Thyroid gland (tissue), 4 donors: ENCODE measurements at regions not wholly inside any gene's neighbourhood (a gene's known extent, or its start where the extent isn't known, plus 50 kb on each side); places are given as distances from the start of the nearest gene placed in this dataset.

Source experiments
- POLR2A ChIP-seq, 2 donors: fragments of 450-650 bp; IDR thresholded peaks; one replicate each; pipeline ENCODE4 v1.6.1; 2017; ENCODE audit warnings: antibody characterized with exemption in 2 of 2, mild to moderate bottlenecking in 2 of 2, moderate library complexity in 1 of 2
- TF ChIP-seq, protein P1 (sequence below), 6 experiments: fragments of 200-600 bp in 3 of 6; fragments of 450-650 bp in 3 of 6; sonication (generic) in 3 of 6; IDR thresholded peaks; one replicate each; pipeline ENCODE4 v1.5.1; 2016 to 2019; ENCODE audit warnings: antibody characterized with exemption in 6 of 6, mild to moderate bottlenecking in 2 of 6, inconsistent platforms in 1 of 6, moderate library complexity in 1 of 6

DNA sequence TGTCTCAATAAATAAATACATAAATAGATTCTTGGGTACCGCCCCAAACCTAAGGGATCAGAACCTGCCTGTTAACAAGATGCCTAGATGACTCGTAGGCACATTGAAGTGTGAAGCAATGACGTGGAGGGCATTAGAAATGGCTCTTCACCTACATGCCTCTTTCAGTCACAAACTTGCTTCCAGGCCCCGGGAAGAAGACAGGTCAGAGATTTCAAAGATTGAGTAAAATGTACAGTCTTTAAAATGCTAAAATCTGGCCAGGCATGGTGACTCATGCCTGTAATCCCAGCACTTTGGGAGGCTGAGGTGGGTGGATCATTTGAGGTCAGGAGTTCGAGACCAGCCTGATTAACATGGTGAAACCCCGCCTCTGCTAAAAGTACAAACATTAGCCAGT, 480.8 kb upstream of the JARID2 start:
- TF ChIP-seq, protein P1, sequence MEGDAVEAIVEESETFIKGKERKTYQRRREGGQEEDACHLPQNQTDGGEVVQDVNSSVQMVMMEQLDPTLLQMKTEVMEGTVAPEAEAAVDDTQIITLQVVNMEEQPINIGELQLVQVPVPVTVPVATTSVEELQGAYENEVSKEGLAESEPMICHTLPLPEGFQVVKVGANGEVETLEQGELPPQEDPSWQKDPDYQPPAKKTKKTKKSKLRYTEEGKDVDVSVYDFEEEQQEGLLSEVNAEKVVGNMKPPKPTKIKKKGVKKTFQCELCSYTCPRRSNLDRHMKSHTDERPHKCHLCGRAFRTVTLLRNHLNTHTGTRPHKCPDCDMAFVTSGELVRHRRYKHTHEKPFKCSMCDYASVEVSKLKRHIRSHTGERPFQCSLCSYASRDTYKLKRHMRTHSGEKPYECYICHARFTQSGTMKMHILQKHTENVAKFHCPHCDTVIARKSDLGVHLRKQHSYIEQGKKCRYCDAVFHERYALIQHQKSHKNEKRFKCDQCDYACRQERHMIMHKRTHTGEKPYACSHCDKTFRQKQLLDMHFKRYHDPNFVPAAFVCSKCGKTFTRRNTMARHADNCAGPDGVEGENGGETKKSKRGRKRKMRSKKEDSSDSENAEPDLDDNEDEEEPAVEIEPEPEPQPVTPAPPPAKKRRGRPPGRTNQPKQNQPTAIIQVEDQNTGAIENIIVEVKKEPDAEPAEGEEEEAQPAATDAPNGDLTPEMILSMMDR (IDR thresholded peaks at IDR 0.05), result no peak
- no peak for TF ChIP-seq POLR2A (IDR thresholded peaks at IDR 0.05)
